GM12864 (cell line): ENCODE measurements at regions not wholly inside any gene's neighbourhood (a gene's known extent, or its start where the extent isn't known, plus 50 kb on each side); places are given as distances from the start of the nearest gene placed in this dataset.

ENCODE experiments used
- DNase-seq: peaks from one replicate; pipeline ENCODE4 v3.0.0-alpha.2; 2011; ENCODE audit warnings: low read depth
- H3K4me3 ChIP-seq: 2 replicates; pipeline ENCODE4 v1.5.1; 2011; ENCODE audit warnings: mild to moderate bottlenecking, low read depth, low read length, control low read depth
- TF ChIP-seq, protein P1 (sequence below): IDR thresholded peaks from 2 replicates; pipeline ENCODE4 v1.5.1; 2011; ENCODE audit warnings: low read depth, mild to moderate bottlenecking, moderate library complexity, low read length, control low read depth, inconsistent platforms; ENCODE audit errors: missing control alignments

DNA sequence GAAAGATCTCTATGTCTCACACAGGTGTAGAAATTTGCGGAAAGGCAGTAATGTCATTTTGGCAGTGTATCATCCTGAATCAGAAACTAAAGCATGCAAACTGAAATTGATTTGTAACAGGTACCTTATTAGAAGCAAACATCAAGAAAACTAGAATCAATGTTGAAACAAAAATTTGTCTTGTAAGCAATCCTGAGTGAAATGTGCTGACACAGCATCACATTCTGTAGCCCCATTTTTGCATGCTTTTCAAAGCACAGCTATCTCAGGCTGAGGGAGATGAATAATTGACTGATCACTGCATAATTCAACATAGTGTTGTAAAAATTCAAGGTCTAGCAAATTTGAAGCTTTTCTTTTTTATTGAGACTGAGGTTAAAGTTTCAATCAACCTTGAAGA, 539.7 kb downstream of the DACH1 start:
- TF ChIP-seq, protein P1, sequence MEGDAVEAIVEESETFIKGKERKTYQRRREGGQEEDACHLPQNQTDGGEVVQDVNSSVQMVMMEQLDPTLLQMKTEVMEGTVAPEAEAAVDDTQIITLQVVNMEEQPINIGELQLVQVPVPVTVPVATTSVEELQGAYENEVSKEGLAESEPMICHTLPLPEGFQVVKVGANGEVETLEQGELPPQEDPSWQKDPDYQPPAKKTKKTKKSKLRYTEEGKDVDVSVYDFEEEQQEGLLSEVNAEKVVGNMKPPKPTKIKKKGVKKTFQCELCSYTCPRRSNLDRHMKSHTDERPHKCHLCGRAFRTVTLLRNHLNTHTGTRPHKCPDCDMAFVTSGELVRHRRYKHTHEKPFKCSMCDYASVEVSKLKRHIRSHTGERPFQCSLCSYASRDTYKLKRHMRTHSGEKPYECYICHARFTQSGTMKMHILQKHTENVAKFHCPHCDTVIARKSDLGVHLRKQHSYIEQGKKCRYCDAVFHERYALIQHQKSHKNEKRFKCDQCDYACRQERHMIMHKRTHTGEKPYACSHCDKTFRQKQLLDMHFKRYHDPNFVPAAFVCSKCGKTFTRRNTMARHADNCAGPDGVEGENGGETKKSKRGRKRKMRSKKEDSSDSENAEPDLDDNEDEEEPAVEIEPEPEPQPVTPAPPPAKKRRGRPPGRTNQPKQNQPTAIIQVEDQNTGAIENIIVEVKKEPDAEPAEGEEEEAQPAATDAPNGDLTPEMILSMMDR: no peak
- no peak for DNase-seq
- no peak overlapping the region for H3K4me3 ChIP-seq

DNA sequence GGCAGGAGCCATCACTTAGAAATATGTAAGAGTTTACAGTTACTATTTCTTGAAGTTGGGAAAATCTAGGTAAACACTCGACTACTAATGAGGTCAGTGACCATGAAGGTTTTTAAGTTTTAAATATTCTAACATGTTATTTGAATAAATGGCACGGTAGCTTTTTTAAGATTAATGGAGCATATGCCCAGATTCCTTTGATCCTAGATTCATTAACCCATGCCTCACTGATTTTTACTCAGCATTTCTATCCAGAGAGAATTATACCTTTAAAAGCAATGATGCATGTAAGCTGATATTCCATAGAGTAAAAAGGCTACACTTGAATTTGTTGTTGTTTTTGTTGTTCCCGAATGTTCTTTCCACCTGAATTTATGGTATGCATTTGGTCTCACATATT, 541.4 kb downstream of the DACH1 start:
- DNase-seq: no peak
- no peak overlapping the region for H3K4me3 ChIP-seq
- TF ChIP-seq, protein P1: no peak

DNA sequence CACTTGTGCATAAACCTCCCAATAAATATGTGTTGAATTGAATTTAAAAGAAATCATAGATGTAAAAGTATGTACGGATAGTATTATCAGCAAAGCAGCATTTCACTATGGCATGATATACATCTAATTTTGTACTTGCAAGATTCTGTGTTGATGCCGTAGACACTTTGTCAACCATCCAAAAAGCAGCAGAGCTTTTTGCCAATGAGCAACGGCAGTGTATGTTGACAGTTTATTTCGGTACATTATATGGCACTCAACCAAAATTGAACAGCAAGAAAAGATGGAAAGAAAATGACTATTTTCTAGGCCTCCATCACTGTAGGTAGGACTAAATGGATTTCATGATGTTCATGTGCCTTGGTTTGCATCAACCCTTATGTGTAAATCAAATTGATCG, 543.7 kb downstream of the DACH1 start:
- TF ChIP-seq, protein P1: no peak
- no peak for DNase-seq
- no peak overlapping the region for H3K4me3 ChIP-seq

DNA sequence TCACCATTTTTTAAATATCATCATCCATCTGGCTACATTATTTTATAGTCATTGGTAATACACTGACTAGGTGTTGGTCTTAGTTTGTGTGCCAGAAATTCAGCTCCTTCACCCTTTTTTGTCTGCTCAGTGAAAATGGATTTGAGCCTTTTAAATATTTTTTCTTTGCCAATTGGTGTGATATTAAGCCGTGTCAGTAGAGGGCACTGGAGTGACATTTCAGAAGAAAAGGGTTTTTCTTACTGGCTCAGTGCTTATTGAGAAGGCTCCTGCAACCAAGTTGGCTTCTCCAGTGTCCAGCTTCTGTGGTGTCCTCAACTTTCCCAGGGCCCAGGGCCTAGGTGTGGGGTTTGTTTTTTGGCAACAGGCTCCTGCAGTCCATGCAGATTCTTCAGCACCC, 546.6 kb downstream of the DACH1 start:
- DNase-seq: no peak
- TF ChIP-seq, protein P1: peak; percentile 53
- H3K4me3 ChIP-seq: no peak overlapping the region

DNA sequence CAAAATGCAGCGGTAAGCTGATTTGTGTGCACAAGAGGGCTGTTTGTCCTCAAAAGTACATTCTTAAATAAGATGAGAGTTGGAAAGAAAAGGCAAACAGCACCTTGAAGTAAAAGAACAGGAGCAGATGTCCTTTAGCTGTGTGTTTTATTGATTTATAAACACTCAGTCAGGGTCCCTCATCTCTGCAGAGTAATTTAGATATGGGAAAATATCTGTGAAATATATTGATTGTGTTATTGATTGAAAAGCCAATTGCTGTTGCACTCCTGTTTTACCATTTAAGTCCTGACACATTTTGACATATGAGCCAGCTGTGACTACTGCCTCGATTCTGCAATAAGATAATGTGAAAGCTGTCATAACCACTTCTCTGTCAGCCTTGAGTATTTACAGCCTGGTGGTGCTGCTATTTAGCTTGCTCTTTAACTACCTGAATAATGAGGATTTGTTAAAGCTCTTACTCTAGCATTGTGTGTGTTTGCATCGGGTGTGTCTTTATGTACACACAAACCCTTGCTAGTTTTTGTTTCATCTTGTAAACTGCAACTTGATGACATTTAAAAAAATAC, 550.1 kb downstream of the DACH1 start:
- no peak for DNase-seq
- TF ChIP-seq, protein P1: no peak
- no peak overlapping the region for H3K4me3 ChIP-seq

DNA sequence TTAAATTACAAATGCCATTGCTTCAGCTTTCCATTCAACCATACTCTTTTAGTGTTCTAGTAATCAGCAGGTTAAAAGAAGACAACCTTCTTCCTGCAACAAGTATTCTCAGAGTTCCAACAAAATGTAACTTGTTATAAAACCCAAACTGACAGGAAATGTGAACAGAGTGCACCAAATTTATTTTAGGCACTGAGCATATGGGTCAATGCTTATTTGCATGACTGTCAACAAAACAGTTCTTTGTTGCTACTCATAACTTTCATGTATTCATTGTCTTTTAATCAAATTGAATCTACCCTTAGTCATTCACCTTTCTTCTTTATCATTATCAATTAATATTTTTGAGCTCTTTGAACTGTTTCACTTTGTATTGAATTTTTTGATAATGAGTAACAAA, 554.1 kb downstream of the DACH1 start:
- DNase-seq: no peak
- TF ChIP-seq, protein P1: no peak
- no peak overlapping the region for H3K4me3 ChIP-seq

DNA sequence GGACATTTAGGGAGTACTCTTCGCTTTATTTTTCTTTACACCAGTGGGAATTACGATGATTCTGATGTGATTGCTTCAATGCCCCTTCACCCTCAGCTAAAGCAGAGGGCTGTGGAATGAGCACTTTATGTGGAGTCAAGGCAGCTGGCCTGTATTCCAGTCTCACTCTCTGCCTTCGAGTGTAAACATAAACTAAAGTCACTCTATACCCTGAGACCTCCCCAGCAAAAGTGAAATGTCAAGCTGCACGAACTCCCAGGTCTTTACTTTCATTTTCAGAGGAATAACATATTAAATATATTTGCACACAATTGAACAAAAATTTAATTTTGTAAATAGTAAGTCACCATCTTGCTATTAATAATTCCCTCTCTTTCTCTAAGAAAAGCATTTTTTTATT, 557.1 kb downstream of the DACH1 start:
- no peak overlapping the region for H3K4me3 ChIP-seq
- no peak for DNase-seq

More for the DNA sequence above, 557.1 kb downstream of the DACH1 start:
- TF ChIP-seq, protein P1: no peak
